Panc1 (cell line): ENCODE measurements at regions not wholly inside any gene's neighbourhood (a gene's known extent, or its start where the extent isn't known, plus 50 kb on each side); places are given as distances from the start of the nearest gene placed in this dataset.

Experiments used
- ATAC-seq: fragments of 200-7000 bp; cut with Tn5 transposase; 2 replicates; pipeline ENCODE4 v1.9.1; 2020; ENCODE audit warnings: mild to moderate bottlenecking, moderate library complexity
- BruUV-seq: library from RNA; stranded (reverse); fragments of 400-500 nt; replicated peaks from 2 replicates; lab custom pipeline; 2021; lab: Mats Ljungman, UMichigan
- CTCF ChIA-PET: fragments of 300-600 bp; sonication (Branson Sonifier 250); formaldehyde crosslinking; loops from one replicate; lab custom pipeline; 2022; ENCODE audit warnings: antibody characterized with exemption; lab: Charles Lee
- POLR2A ChIA-PET: fragments of 300-600 bp; sonication (Branson Sonifier 250); formaldehyde crosslinking; loops from one replicate; lab custom pipeline; 2022; ENCODE audit warnings: antibody characterized with exemption; lab: Charles Lee
- DNase-seq: peaks from one replicate; pipeline ENCODE4 v3.0.0-alpha.2; 2010; ENCODE audit warnings: low read depth, low spot score
- H3K27ac ChIP-seq: 2 replicates; pipeline ENCODE4 v1.5.1; 2011; ENCODE audit warnings: mild to moderate bottlenecking, low read length, inconsistent platforms
- H3K27me3 ChIP-seq: fragments of 200-500 bp; sonication (Bioruptor generic); 2 replicates; pipeline ENCODE4 v1.6.0; 2014; ENCODE audit warnings: low read length, inconsistent platforms; ENCODE audit not compliant: control insufficient read depth, insufficient read depth
- H3K36me3 ChIP-seq: fragments of 200-500 bp; sonication (Bioruptor generic); 2 replicates; pipeline ENCODE4 v1.5.1; 2014; ENCODE audit warnings: inconsistent platforms, mild to moderate bottlenecking, low read length, moderate library complexity; ENCODE audit not compliant: control insufficient read depth, insufficient read depth
- H3K4me1 ChIP-seq: 2 replicates; pipeline ENCODE4 v1.5.1; 2011; ENCODE audit warnings: inconsistent platforms, mild to moderate bottlenecking, low read length, moderate library complexity; ENCODE audit not compliant: control insufficient read depth, insufficient read depth
- H3K4me3 ChIP-seq, 2 experiments: 2 replicates each; pipeline ENCODE4 v1.5.1; 2011 to 2012; ENCODE audit warnings: low read depth in 2 of 2, low read length in 2 of 2, mild to moderate bottlenecking in 2 of 2, inconsistent platforms in 1 of 2, moderate library complexity in 1 of 2
- H3K9me3 ChIP-seq: fragments of 200-500 bp; sonication (Bioruptor generic); 2 replicates; pipeline ENCODE4 v1.5.1; 2014; ENCODE audit warnings: low read depth, mild to moderate bottlenecking, inconsistent platforms, low read length, moderate library complexity; ENCODE audit not compliant: control insufficient read depth, insufficient read depth
- CTCF ChIP-seq: fragments of 450-650 bp; IDR thresholded peaks from 2 replicates; pipeline ENCODE4 v1.5.1; 2017; ENCODE audit warnings: mild to moderate bottlenecking
- POLR2AphosphoS5 ChIP-seq: IDR thresholded peaks from 2 replicates; pipeline ENCODE4 v1.6.1; 2012; ENCODE audit warnings: mild to moderate bottlenecking, low read depth, low read length, moderate library complexity
- REST ChIP-seq, 2 experiments: IDR thresholded peaks; 2 replicates each; pipeline ENCODE4 v1.6.1; 2011 to 2012; ENCODE audit warnings: low read depth in 2 of 2, control low read depth in 1 of 2, low read length in 1 of 2, mild to moderate bottlenecking in 1 of 2, moderate library complexity in 1 of 2; ENCODE audit not compliant: insufficient read depth in 1 of 2
- SIN3A ChIP-seq: IDR thresholded peaks from 2 replicates; pipeline ENCODE4 v1.6.1; 2012; ENCODE audit warnings: low read depth, mild to moderate bottlenecking, low read length, moderate library complexity, borderline replicate concordance; ENCODE audit not compliant: insufficient read depth
- TCF7L2 ChIP-seq: IDR thresholded peaks from 2 replicates; pipeline ENCODE4 v1.6.1; 2011; ENCODE audit warnings: mild to moderate bottlenecking, low read depth, low read length, inconsistent platforms
- in situ Hi-C: cut with HindIII; loops from 2 replicates; pipeline ENCODE4 v1.10.0; 2016; ENCODE audit warnings: low sequenced_read_pairs, low pct_unique_long_range_greater_than_20kb
- intact Hi-C: fragments of 100-400 bp; cut with micrococcal nuclease; formaldehyde crosslinking; loops from one replicate; pipeline ENCODE4 v1.10.0; 2022; ENCODE audit not compliant: unreplicated experiment

GRCh38 chr13:54657588-54657987 is 1629.0 kb downstream of the OLFM4 start:
- no peak for DNase-seq
- no peak overlapping the region for H3K27ac ChIP-seq
- POLR2A ChIA-PET = no interaction called here
- H3K36me3 ChIP-seq = no peaks in the 10 kb centered on the region
- TF ChIP-seq POLR2AphosphoS5 (no peak), REST (IDR thresholded peaks at IDR 0.05; ENCODE audit: insufficient read depth in 1 of 2, low read depth in 2 of 2, low read length in 1 of 2) (no peak), CTCF (no peak), TCF7L2 (no peak)
- in situ Hi-C loops (no loop called here), intact Hi-C loops (no loop called here)
- no peaks in the 10 kb centered on the region for H3K27me3 ChIP-seq
- no peak for ATAC-seq
- no peaks in the 10 kb centered on the region for H3K4me1 ChIP-seq
- CTCF ChIA-PET = no interaction called here
- no peak overlapping the region for H3K4me3 ChIP-seq
- no peaks in the 10 kb centered on the region for H3K9me3 ChIP-seq
- BruUV-seq = no TSS peak

- no peak for TF ChIP-seq SIN3A
- no peak for TF ChIP-seq TCF7L2
- no peak for TF ChIP-seq REST (IDR thresholded peaks at IDR 0.05; ENCODE audit: insufficient read depth in 1 of 2, low read depth in 2 of 2, low read length in 1 of 2)
- intact Hi-C loops = no loop called here
- H3K36me3 ChIP-seq = no peaks in the 10 kb centered on the region
- no peak overlapping the region for H3K4me3 ChIP-seq
- ATAC-seq = no peak
- no peak overlapping the region for H3K27ac ChIP-seq
- no peaks in the 10 kb centered on the region for H3K4me1 ChIP-seq
- in situ Hi-C loops = no loop called here
- no peaks in the 10 kb centered on the region for H3K9me3 ChIP-seq
- no peaks in the 10 kb centered on the region for H3K27me3 ChIP-seq
- ChIA-PET POLR2A (no interaction called here), CTCF (no interaction called here)
- DNase-seq = no peak
- BruUV-seq = no TSS peak
These were observed 1630.2 kb downstream of the OLFM4 start for GRCh38 chr13:54658771-54659170.
